Transverse colon (tissue), 3 donors: ENCODE measurements at regions not wholly inside any gene's neighbourhood (a gene's known extent, or its start where the extent isn't known, plus 50 kb on each side); places are given as distances from the start of the nearest gene placed in this dataset.

Source experiments
- CTCF ChIP-seq, 5 experiments: fragments of 200-600 bp in 3 of 5; fragments of 450-650 bp in 2 of 5; sonication (generic) in 3 of 5; IDR thresholded peaks; 1 replicate in 2 of 5; 2 replicates in 3 of 5; pipeline ENCODE4 v1.5.1; 2016 to 2017; ENCODE audit warnings: antibody characterized with exemption in 5 of 5, inconsistent platforms in 3 of 5, mild to moderate bottlenecking in 2 of 5, moderate library complexity in 1 of 5
- POLR2A ChIP-seq: fragments of 450-650 bp; IDR thresholded peaks from one replicate; pipeline ENCODE4 v1.6.1; 2016; ENCODE audit warnings: antibody characterized with exemption, mild to moderate bottlenecking, moderate library complexity

- TF ChIP-seq CTCF (IDR thresholded peaks at IDR 0.05) (no peak), POLR2A (no peak)
Observed at GRCh38 chr10:81534991-81535390, 340.0 kb upstream of the NRG3 start.
